NCI-H2227 (cell line): ENCODE measurements at regions not wholly inside any gene's neighbourhood (a gene's known extent, or its start where the extent isn't known, plus 50 kb on each side); places are given as distances from the start of the nearest gene placed in this dataset.
"Not testable (repeated sequence)": the region's sequence is repeated elsewhere in the genome, so short reads cannot be mapped to it uniquely, and the experiment has no call there.

ENCODE experiments used
- DNase-seq: peaks from one replicate; lab custom pipeline; 2025; ENCODE audit not compliant: unreplicated experiment; lab: John Stamatoyannopoulos, UW

DNA sequence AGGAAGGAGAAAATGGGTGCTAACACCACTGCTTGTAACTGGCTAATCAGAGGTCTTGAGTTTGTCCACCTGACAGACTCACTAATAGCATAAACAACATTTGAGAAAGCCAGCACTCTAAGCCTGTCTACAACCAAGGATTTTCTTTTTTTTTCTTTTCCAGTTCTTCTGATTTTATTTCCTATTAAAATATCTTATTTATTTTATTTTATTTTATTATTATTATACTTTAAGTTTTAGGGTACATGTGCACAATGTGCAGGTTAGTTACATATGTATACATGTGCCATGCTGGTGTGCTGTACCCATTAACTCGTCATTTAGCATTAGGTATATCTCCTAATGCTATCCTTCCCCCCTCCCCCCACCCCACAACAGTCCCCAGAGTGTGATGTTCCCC, 888.6 kb upstream of the ARRDC3 start:
- not testable (repeated sequence) for DNase-seq

GRCh38 chr5:92268343-92268742, 885.2 kb upstream of the ARRDC3 start:
- no peak for DNase-seq

- no peak for DNase-seq
Measured at GRCh38 chr5:92267830-92268229, 884.7 kb upstream of the ARRDC3 start.

GRCh38 chr5:92265804-92266203, 882.7 kb upstream of the ARRDC3 start:
- no peak for DNase-seq

- not testable (repeated sequence) for DNase-seq
Measured at GRCh38 chr5:92255605-92256004, 872.5 kb upstream of the ARRDC3 start.

- no peak for DNase-seq
Measured at GRCh38 chr5:92248518-92248917, 865.4 kb upstream of the ARRDC3 start.

- no peak for DNase-seq
Measured at GRCh38 chr5:92242170-92242569, 859.1 kb upstream of the ARRDC3 start.

GRCh38 chr5:92237896-92238295, 854.8 kb upstream of the ARRDC3 start:
- no peak for DNase-seq

GRCh38 chr5:92222449-92222848, 839.3 kb upstream of the ARRDC3 start:
- DNase-seq, result no peak

DNA sequence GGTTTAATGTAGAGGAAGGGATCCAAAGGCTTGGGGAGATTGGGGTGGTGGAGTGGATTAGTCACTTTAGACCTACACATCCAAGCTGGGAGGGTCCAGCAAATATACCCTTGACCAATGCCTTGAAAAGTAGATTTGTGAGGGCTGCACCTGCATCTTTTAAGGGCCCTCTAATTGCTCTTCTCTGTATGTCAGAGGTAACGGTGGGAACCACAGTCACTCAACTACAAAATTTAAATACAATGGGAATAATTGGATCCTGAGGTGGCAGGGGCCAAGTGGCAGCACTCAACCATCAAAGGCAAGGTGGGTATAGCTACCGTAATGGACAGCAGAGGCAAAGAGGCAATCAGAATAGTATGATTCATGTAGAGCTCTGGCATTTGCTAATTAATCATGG, 833.7 kb upstream of the ARRDC3 start:
- DNase-seq, result not testable (repeated sequence)

DNA sequence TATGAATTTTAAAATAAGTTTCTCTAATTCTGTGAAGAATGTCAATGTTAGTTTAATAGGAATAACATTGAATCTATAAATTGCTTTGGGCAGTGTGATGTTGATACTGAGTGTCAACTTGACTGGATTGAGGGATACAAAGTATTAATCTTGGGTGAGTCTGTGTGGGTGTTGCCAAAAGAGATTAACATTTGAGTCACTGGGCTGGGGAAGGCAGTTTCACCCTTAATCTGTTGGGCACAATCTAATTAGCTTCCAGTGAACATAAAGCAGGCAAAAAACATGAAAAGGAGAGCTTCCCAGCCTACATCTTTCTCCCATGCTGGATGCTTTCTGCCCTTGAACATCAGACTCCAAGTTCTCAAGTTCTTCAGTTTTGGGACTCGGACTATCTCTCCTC, 832.0 kb upstream of the ARRDC3 start:
- no peak for DNase-seq

DNA sequence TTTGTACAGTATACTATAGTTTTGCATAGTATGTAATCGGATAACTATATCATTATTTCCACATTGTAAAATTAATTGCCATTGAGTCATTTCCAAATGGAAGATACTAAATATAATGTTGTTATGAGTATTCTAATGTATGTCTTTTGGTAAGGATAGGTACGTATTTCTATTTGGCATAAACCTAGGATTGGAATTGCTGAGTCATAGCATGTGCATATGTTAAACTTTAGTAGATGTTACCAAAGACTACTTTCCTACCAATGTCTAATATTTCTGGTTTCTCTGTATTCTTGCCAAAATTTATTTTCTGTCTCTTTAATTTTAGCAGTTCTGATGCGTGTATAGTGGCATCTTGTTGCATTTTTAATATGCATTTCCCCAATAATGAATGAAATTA, 825.1 kb upstream of the ARRDC3 start:
- DNase-seq, result no peak

DNA sequence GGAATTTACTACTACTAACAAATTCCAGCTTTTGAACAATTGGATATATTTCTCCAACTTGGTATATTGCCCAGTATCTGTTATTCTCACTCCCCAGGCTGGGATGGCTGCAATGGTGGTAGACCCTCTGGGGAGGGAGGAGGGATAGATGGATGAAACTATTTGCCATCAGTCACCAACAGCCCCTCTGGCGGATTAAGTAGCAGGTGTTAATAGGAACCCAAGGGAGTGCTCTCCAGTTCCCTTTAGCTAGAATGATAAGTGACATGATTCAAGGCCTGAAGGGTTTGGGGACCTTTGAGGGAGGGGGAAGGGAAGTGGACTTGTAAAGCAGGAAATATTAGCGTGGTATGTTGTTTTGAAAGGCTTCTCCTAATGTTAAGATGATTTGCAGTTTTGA, 824.0 kb upstream of the ARRDC3 start:
- DNase-seq, result no peak

DNA sequence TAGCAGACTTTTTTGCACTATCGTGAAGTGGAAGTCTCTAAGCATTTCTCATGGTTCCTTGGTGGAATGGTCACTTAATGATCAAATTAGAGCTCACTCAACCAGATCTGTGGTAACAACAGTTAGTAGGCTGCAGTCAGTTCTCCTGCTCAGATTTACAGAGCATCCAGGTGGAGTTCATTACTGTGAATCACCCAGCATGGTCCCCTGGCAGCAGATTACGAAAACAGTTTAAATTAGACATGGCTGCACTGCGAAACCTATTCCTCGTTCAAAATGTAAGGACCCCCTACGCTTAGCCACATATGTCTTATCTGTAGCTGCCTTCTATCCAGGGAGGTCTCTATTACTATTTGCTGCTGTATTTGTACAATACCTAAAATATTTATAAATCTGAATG, 823.6 kb upstream of the ARRDC3 start:
- no peak for DNase-seq

GRCh38 chr5:92199035-92199434, 815.9 kb upstream of the ARRDC3 start:
- not testable (repeated sequence) for DNase-seq

DNA sequence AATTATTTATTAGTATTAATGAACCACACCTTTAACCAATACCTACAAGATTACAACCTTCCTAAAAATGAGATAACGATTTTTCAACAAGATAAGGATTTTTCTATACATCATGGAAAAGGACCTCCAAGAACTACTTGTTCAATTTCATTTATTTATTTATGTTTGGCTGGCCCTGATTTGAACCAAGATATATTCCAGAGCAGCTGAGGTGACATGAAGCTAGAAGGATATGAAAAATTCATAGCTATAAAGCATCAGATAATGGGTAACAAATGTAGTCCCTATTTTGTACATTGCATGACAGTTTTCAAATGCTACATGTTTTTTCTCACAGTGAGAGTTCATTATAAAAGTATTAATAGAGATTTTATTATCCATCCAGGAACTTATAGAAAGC, 798.5 kb upstream of the ARRDC3 start:
- no peak for DNase-seq

DNA sequence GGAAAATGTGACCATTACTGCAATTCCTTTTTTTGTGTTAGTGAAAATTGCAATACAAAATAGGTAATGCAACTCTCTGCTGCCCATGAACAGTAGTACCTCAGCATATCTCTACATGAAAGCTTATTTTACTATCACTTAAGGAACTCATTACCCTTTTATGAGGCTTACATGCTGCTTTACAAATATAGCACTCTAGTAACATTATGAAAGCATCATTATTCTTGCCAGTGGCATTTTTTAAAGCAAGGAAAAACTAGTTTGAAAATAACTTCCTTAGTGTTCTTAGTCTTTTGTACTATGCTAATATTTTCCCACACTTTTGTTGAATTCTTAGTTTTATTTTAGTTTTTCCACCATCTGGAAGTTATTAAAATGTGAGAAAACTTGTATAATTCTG, 797.3 kb upstream of the ARRDC3 start:
- DNase-seq, result no peak

DNA sequence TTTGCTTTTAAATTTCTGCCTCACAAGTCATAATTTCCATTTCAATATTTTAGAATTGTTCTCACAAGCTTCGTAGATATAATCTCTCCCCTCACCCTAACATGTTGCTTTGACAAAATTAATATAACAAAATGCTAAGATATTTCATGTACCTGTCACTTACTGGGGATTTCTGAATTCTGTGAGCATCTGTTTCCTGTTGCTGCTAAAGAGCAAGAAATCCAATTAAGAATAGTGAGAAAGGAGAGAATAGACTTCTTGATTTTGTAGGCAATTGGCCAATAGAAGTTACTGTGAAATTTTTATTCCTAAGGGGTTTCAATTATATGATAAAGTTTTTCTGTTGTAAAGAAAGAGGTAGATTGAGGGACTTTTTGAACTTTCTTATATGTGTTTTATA, 796.5 kb upstream of the ARRDC3 start:
- no peak for DNase-seq

GRCh38 chr5:92177926-92178487, 794.9 kb upstream of the ARRDC3 start:
- no peak for DNase-seq

DNA sequence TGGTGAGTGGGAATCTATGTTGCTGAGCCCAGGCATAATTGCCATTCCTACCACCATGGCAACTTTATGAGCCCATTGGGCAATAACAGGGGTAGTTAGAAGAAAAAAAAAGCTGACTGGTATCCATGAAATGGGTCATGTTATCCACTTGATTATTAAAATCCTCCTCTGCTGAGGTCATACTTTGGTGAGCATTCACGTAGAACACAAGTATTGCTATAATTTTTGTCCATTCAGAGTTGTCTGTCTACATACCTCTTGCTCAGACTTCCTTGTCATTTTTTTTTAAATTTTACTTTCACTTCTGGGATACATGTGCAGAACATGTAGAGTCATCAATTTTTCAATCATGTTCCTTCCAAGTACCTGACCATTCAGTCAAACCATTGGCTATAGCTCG, 780.8 kb upstream of the ARRDC3 start:
- no peak for DNase-seq

DNA sequence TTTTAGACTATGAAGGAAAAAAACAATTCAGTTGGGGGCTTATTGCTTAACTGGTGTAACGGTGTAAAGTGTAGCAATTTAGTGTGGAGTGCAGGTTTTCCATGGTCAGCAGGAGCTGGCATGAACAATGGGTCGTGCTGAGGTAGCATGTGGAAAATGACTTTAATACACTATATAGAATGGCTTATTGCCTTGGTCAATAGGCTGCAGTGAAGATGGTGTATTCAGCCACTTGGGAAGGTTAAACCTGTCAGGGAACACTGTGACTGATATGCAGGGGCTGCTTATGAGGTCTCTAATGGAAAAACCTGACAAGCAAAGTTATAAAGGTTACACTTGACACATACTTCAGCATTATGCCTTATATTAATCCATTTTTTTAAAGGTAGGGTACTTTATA, 764.7 kb upstream of the ARRDC3 start:
- DNase-seq, result peak; percentile 84

DNA sequence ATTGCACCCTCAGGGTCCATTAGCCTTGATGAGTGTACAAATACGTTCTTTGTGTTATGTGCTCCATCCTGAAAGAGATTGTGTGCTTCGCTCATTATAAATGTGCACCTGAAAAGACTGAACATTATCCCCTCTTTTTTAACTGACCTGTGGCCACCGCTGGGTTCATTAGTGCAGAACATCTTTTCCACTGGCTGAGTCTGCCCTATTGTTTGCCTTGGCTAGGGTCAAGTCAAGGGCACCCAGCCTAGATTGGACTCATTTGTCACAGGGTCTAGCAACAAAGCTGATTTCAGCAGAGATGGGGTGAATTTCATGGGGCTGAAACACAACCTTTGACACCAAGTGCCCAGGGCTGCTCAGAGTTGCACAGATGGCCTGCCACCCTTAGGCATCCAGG, 764.1 kb upstream of the ARRDC3 start:
- DNase-seq, result peak; percentile 84

- no peak for DNase-seq
Measured at GRCh38 chr5:92145852-92146251, 762.7 kb upstream of the ARRDC3 start.

DNA sequence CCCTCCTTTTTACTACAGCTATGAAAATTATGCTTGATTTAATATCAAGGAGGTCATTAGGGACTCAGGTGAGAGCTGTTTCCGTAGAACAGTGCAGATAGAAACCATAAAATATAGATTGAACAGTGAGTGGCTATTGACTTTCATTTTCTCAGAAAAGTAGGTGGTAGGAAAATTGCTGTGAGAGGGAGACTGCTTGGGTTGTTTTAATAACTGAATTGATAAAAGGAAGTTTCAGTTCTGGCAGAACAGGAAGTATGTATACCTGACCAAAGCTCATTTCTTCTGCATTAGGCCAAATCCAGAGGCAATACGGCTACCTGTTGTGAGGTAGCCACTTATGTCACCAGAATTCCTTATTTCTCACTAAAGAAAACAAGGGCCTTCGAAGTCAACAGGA, 761.7 kb upstream of the ARRDC3 start:
- DNase-seq, result no peak
